CD14-positive monocyte (primary cell): ENCODE measurements at regions not wholly inside any gene's neighbourhood (a gene's known extent, or its start where the extent isn't known, plus 50 kb on each side); places are given as distances from the start of the nearest gene placed in this dataset.

Experiments
- DNase-seq, 3 donors: peaks; one replicate each; pipeline ENCODE4 v3.0.0-alpha.2; 2011 to 2022
- H2AFZ ChIP-seq: 2 replicates; pipeline ENCODE4 v1.6.0; 2012; ENCODE audit warnings: mild to moderate bottlenecking, low read depth, low read length, inconsistent platforms; ENCODE audit not compliant: insufficient read depth, poor library complexity, severe bottlenecking
- H3K27ac ChIP-seq, 2 donors: 1 replicate in 1 of 2; 2 replicates in 1 of 2; pipeline ENCODE4 v1.5.1; 2012 to 2013; ENCODE audit warnings: low read length in 2 of 2, control low read depth in 1 of 2, inconsistent platforms in 1 of 2, low read depth in 1 of 2, mild to moderate bottlenecking in 1 of 2
- H3K27me3 ChIP-seq, 2 donors: one replicate each; pipeline versions ENCODE4 v1.6.0 to v1.6.1; 2011 to 2013; ENCODE audit warnings: low read length in 2 of 2; ENCODE audit not compliant: control insufficient read depth in 2 of 2, insufficient read depth in 2 of 2
- H3K36me3 ChIP-seq, 2 donors: replicated peaks in 1 of 2; 1 replicate in 1 of 2; 2 replicates in 1 of 2; pipeline versions ENCODE4 v1.5.1 to v1.6.1; 2012 to 2013; ENCODE audit warnings: low read length in 2 of 2, control low read depth in 1 of 2, inconsistent platforms in 1 of 2, mild to moderate bottlenecking in 1 of 2; ENCODE audit not compliant: insufficient read depth in 2 of 2, control insufficient read depth in 1 of 2
- H3K4me1 ChIP-seq, 2 donors: 1 replicate in 1 of 2; 2 replicates in 1 of 2; pipeline versions ENCODE4 v1.5.1 to v1.6.1; 2012 to 2013; ENCODE audit warnings: low read length in 2 of 2, control low read depth in 1 of 2, inconsistent platforms in 1 of 2, mild to moderate bottlenecking in 1 of 2, moderate library complexity in 1 of 2; ENCODE audit not compliant: insufficient read depth in 2 of 2, control insufficient read depth in 1 of 2
- H3K4me2 ChIP-seq: replicated peaks from 2 replicates; pipeline ENCODE3; 2012; ENCODE audit warnings: low read length, moderate library complexity, mild to moderate bottlenecking; ENCODE audit not compliant: poor library complexity, severe bottlenecking; ENCODE audit errors: extremely low read depth
- H3K4me3 ChIP-seq, 3 experiments: fragments of 200-600 bp in 1 of 3; sonication (generic) in 1 of 3; replicated peaks in 1 of 3; 1 replicate in 2 of 3; 2 replicates in 1 of 3; pipeline ENCODE4 v1.5.1; 2011 to 2013; ENCODE audit warnings: low read length in 3 of 3, mild to moderate bottlenecking in 3 of 3, control low read depth in 2 of 3, low read depth in 2 of 3, inconsistent platforms in 1 of 3, moderate library complexity in 1 of 3
- H3K79me2 ChIP-seq: 2 replicates; pipeline ENCODE4 v1.6.0; 2012; ENCODE audit warnings: mild to moderate bottlenecking, control low read depth, inconsistent platforms, low read length, moderate library complexity; ENCODE audit not compliant: insufficient read depth
- H3K9ac ChIP-seq: 2 replicates; pipeline ENCODE4 v1.6.0; 2017; ENCODE audit warnings: low read length, mild to moderate bottlenecking; ENCODE audit not compliant: insufficient read depth, poor library complexity, severe bottlenecking
- H3K9me3 ChIP-seq, 2 donors: replicated peaks in 1 of 2; 1 replicate in 1 of 2; 2 replicates in 1 of 2; pipeline versions ENCODE4 v1.5.1 to v1.6.1; 2012 to 2013; ENCODE audit warnings: low read length in 2 of 2, control low read depth in 1 of 2; ENCODE audit not compliant: control insufficient read depth in 1 of 2, insufficient read depth in 1 of 2
- H4K20me1 ChIP-seq: 2 replicates; pipeline ENCODE4 v1.6.0; 2012; ENCODE audit warnings: mild to moderate bottlenecking, low read length, control low read depth, moderate library complexity; ENCODE audit not compliant: insufficient read depth
- H3K27ac Mint-ChIP-seq, 7 donors: one replicate each; pipeline ENCODE4 v1.8.0; 2020; ENCODE audit warnings: mild to moderate bottlenecking in 7 of 7, mixed read lengths in 7 of 7, moderate library complexity in 6 of 7, inconsistent platforms in 2 of 7
- H3K27me3 Mint-ChIP-seq, 3 donors: one replicate each; pipeline ENCODE4 v1.8.0; 2021 to 2022; ENCODE audit warnings: low read depth in 3 of 3, mild to moderate bottlenecking in 3 of 3, mixed read lengths in 3 of 3, moderate library complexity in 3 of 3, inconsistent platforms in 1 of 3
- H3K36me3 Mint-ChIP-seq, 2 donors: one replicate each; pipeline ENCODE4 v1.8.0; 2020; ENCODE audit warnings: mixed read lengths in 2 of 2, inconsistent platforms in 1 of 2, mild to moderate bottlenecking in 1 of 2
- H3K4me1 Mint-ChIP-seq: one replicate; pipeline ENCODE4 v1.8.0; 2020; ENCODE audit warnings: mild to moderate bottlenecking, mixed read lengths
- H3K4me3 Mint-ChIP-seq, 2 donors: one replicate each; pipeline ENCODE4 v1.8.0; 2020; ENCODE audit warnings: mild to moderate bottlenecking in 2 of 2, mixed read lengths in 2 of 2, moderate library complexity in 1 of 2
- H3K9me3 Mint-ChIP-seq, 7 donors: one replicate each; pipeline ENCODE4 v1.8.0; 2020 to 2022; ENCODE audit warnings: mixed read lengths in 7 of 7, mild to moderate bottlenecking in 6 of 7, moderate library complexity in 6 of 7, inconsistent platforms in 2 of 7
- CTCF ChIP-seq: fragments of 200-600 bp; IDR thresholded peaks from one replicate; pipeline ENCODE4 v1.8.0; 2022; ENCODE audit warnings: antibody characterized with exemption, mild to moderate bottlenecking
- WGBS: methylation state at CpG from one replicate; pipeline ENCODE4 v1.1.5; 2013; ENCODE audit warnings: missing lambda C conversion rate; ENCODE audit not compliant: insufficient coverage; 5-methylcytosine and 5-hydroxymethylcytosine counted together
- intact Hi-C, 2 donors: fragments of 100-400 bp; cut with micrococcal nuclease; formaldehyde crosslinking; loops; one replicate each; pipeline versions ENCODE4 v1.15.0 to v1.15.1; 2023

- H3K4me2 ChIP-seq = no peak overlapping the region
- intact Hi-C loops = no loop called here
- Mint-ChIP-seq H3K27me3 (peaks cover 0 to 5% (median 0%) of the 10 kb centered on the region in 3 donors), H3K27ac (no peak overlapping the region), H3K36me3 (no peaks in the 10 kb centered on the region), H3K9me3 (peaks cover 0 to 2% (median 0%) of the 10 kb centered on the region in 7 donors), H3K4me3 (no peak overlapping the region), H3K4me1 (peaks cover 2% of the 10 kb centered on the region)
- no peak overlapping the region for H3K4me3 ChIP-seq
- WGBS = no CpG with 5 or more reads among the region's 2 CpGs
- TF ChIP-seq CTCF = no peak
- H3K9me3 ChIP-seq = no peaks in the 10 kb centered on the region
- H3K9ac ChIP-seq = no peak overlapping the region
- no peaks in the 10 kb centered on the region for H3K79me2 ChIP-seq
- no peaks in the 10 kb centered on the region for H3K4me1 ChIP-seq
- no peak overlapping the region for H2AFZ ChIP-seq
- H3K36me3 ChIP-seq = no peaks in the 10 kb centered on the region
- DNase-seq = no peak
- H4K20me1 ChIP-seq = no peaks in the 10 kb centered on the region
- H3K27me3 ChIP-seq = no peaks in the 10 kb centered on the region
- H3K27ac ChIP-seq = no peak overlapping the region
These were observed 140.5 kb upstream of the HNRNPA3 start for GRCh38 chr2:177072090-177072489.

GRCh38 chr2:177073611-177074010 is 139.0 kb upstream of the HNRNPA3 start:
- H3K27ac ChIP-seq = no peak overlapping the region
- DNase-seq = no peak
- no peak overlapping the region for H3K4me2 ChIP-seq
- intact Hi-C loops = no loop called here
- H3K36me3 Mint-ChIP-seq = no peaks in the 10 kb centered on the region
- TF ChIP-seq CTCF = no peak
- H2AFZ ChIP-seq = no peak overlapping the region
- H3K9me3 Mint-ChIP-seq = peaks cover 0 to 2% (median 0%) of the 10 kb centered on the region in 7 donors
- H3K27me3 Mint-ChIP-seq = peaks cover 0 to 5% (median 2%) of the 10 kb centered on the region in 3 donors
- H3K27ac Mint-ChIP-seq = no peak overlapping the region
- H3K9ac ChIP-seq = no peak overlapping the region
- H4K20me1 ChIP-seq = no peaks in the 10 kb centered on the region
- H3K36me3 ChIP-seq = no peaks in the 10 kb centered on the region
- H3K4me3 ChIP-seq = no peak overlapping the region
- H3K4me3 Mint-ChIP-seq = no peak overlapping the region
- H3K4me1 Mint-ChIP-seq = peaks cover 2% of the 10 kb centered on the region
- no peaks in the 10 kb centered on the region for H3K27me3 ChIP-seq
- no peaks in the 10 kb centered on the region for H3K4me1 ChIP-seq
- H3K79me2 ChIP-seq = no peaks in the 10 kb centered on the region
- H3K9me3 ChIP-seq = no peaks in the 10 kb centered on the region
